OCI-LY7 (cell line): ENCODE measurements at regions not wholly inside any gene's neighbourhood (a gene's known extent, or its start where the extent isn't known, plus 50 kb on each side); places are given as distances from the start of the nearest gene placed in this dataset.

Experiments used
- CTCF ChIP-seq: fragments of 200-600 bp; sonication (generic); conservative IDR thresholded peaks from 2 replicates; pipeline ENCODE4 v1.5.1; 2014; ENCODE audit warnings: mild to moderate bottlenecking, antibody characterized with exemption, low read length, moderate library complexity, mixed read lengths
- EZH2phosphoT487 ChIP-seq: fragments of 200-600 bp; sonication (generic); IDR thresholded peaks from 2 replicates; pipeline ENCODE4 v1.6.1; 2018; ENCODE audit warnings: low read depth, borderline replicate concordance, mild to moderate bottlenecking, mixed run types, antibody characterized with exemption, low read length, moderate library complexity, mixed read lengths

- TF ChIP-seq EZH2phosphoT487 (no peak), CTCF (no peak)
Observed at GRCh38 chr22:48440176-48440575, 1387.5 kb downstream of the BRD1 start.
